ENCODE measurements at regions not wholly inside any gene's neighbourhood (a gene's known extent, or its start where the extent isn't known, plus 50 kb on each side); places are given as distances from the start of the nearest gene placed in this dataset.

- Histone ChIP-seq H3K36me3 (ENCODE audit: control insufficient read depth in 2 of 2, extremely low read depth in 1 of 2, insufficient read depth in 1 of 2, low read length in 1 of 2) (no peaks in the 10 kb centered on the region), H3K27me3 (replicated peaks in 1 of 2; ENCODE audit: control insufficient read depth in 2 of 2, extremely low read depth in 1 of 2, insufficient read depth in 2 of 2, low read length in 1 of 2) (peaks cover 0 to 18% of the 10 kb centered on the region in 2 experiments), H3K4me3 (ENCODE audit: control insufficient read depth in 1 of 2, extremely low read depth in 1 of 2, low read length in 1 of 2) (no peak overlapping the region), H3K27ac (ENCODE audit: low read length) (no peak overlapping the region), H3K4me1 (ENCODE audit: control insufficient read depth in 1 of 2, extremely low read depth in 1 of 2, insufficient read depth in 2 of 2, low read length in 2 of 2) (no peaks in the 10 kb centered on the region), H3K9me3 (no peaks in the 10 kb centered on the region)
- Mint-ChIP-seq H3K9me3 (no peaks in the 10 kb centered on the region), H3K27ac (no peak overlapping the region), H3K4me3 (no peak overlapping the region), H3K36me3 (no peaks in the 10 kb centered on the region), H3K27me3 (peaks cover 7 to 15% of the 10 kb centered on the region in 2 donors), H3K4me1 (peaks cover 2 to 5% (median 3%) of the 10 kb centered on the region in 3 donors)
- no CpG with 5 or more reads among the region's 2 CpGs for WGBS (ENCODE audit: insufficient coverage)
- ATAC-seq (replicated peaks in 1 of 4) (no peak), DNase-seq (no peak)
- CTCF ChIA-PET = no interaction called here
- POLR2A ChIA-PET = no interaction called here
Measured at GRCh38 chr17:73934696-73935095, 268.8 kb upstream of the RPL38 start.

GRCh38 chr17:73936908-73937627, 266.4 kb upstream of the RPL38 start:
- Mint-ChIP-seq H3K9me3 (no peaks in the 10 kb centered on the region), H3K4me1 (no peaks in the 10 kb centered on the region), H3K27me3 (peaks cover 7 to 21% of the 10 kb centered on the region in 2 donors), H3K4me3 (no peak overlapping the region), H3K36me3 (no peaks in the 10 kb centered on the region), H3K27ac (no peak overlapping the region)
- no peak for DNase-seq
- H3K4me3 ChIP-seq (ENCODE audit: control insufficient read depth in 1 of 2, extremely low read depth in 1 of 2, low read length in 1 of 2) = no peak overlapping the region
- 87% methylated on average over 3 of the region's 8 CpGs for WGBS (ENCODE audit: insufficient coverage)
- H3K27me3 ChIP-seq (replicated peaks in 1 of 2; ENCODE audit: control insufficient read depth in 2 of 2, extremely low read depth in 1 of 2, insufficient read depth in 2 of 2, low read length in 1 of 2) = peaks cover 0 to 17% of the 10 kb centered on the region in 2 experiments
- no peaks in the 10 kb centered on the region for H3K4me1 ChIP-seq (ENCODE audit: control insufficient read depth in 1 of 2, extremely low read depth in 1 of 2, insufficient read depth in 2 of 2, low read length in 2 of 2)
- no peak overlapping the region for H3K27ac ChIP-seq (ENCODE audit: low read length)
- H3K9me3 ChIP-seq = no peaks in the 10 kb centered on the region
- no peaks in the 10 kb centered on the region for H3K36me3 ChIP-seq (ENCODE audit: control insufficient read depth in 2 of 2, extremely low read depth in 1 of 2, insufficient read depth in 1 of 2, low read length in 1 of 2)
- CTCF ChIA-PET = no interaction called here
- POLR2A ChIA-PET = interaction anchor here in 1 of 2 donors (0.7 kb wide), 1 partner anchor 15 kb away, joined by 3 read pairs; no protein-coding TSS in a partner anchor
- ATAC-seq (replicated peaks in 1 of 4) = no peak

GRCh38 chr17:73938706-73939105, 264.8 kb upstream of the RPL38 start:
- Mint-ChIP-seq H3K36me3 (no peaks in the 10 kb centered on the region), H3K27me3 (peaks cover 3 to 15% of the 10 kb centered on the region in 2 donors), H3K27ac (no peak overlapping the region), H3K4me3 (no peak overlapping the region), H3K4me1 (no peaks in the 10 kb centered on the region), H3K9me3 (no peaks in the 10 kb centered on the region)
- ChIA-PET POLR2A (no interaction called here), CTCF (no interaction called here)
- no peak overlapping the region for H3K27ac ChIP-seq (ENCODE audit: low read length)
- H3K4me3 ChIP-seq (ENCODE audit: control insufficient read depth in 1 of 2, extremely low read depth in 1 of 2, low read length in 1 of 2) = no peak overlapping the region
- no peaks in the 10 kb centered on the region for H3K36me3 ChIP-seq (ENCODE audit: control insufficient read depth in 2 of 2, extremely low read depth in 1 of 2, insufficient read depth in 1 of 2, low read length in 1 of 2)
- DNase-seq (no peak), ATAC-seq (replicated peaks in 1 of 4) (no peak)
- 57% methylated on average over 1 of the region's 2 CpGs for WGBS (ENCODE audit: insufficient coverage)
- peaks cover 0 to 22% of the 10 kb centered on the region in 2 experiments for H3K27me3 ChIP-seq (replicated peaks in 1 of 2; ENCODE audit: control insufficient read depth in 2 of 2, extremely low read depth in 1 of 2, insufficient read depth in 2 of 2, low read length in 1 of 2)
- H3K4me1 ChIP-seq (ENCODE audit: control insufficient read depth in 1 of 2, extremely low read depth in 1 of 2, insufficient read depth in 2 of 2, low read length in 2 of 2) = no peaks in the 10 kb centered on the region
- H3K9me3 ChIP-seq = no peaks in the 10 kb centered on the region

- WGBS (ENCODE audit: insufficient coverage) = no CpG with 5 or more reads among the region's 8 CpGs
- CTCF ChIA-PET = no interaction called here
- POLR2A ChIA-PET = no interaction called here
- Mint-ChIP-seq H3K4me1 (no peaks in the 10 kb centered on the region), H3K27me3 (peaks cover 3 to 19% of the 10 kb centered on the region in 2 donors), H3K27ac (no peak overlapping the region), H3K36me3 (no peaks in the 10 kb centered on the region), H3K4me3 (no peak overlapping the region), H3K9me3 (no peaks in the 10 kb centered on the region)
- H3K4me1 ChIP-seq (ENCODE audit: control insufficient read depth in 1 of 2, extremely low read depth in 1 of 2, insufficient read depth in 2 of 2, low read length in 2 of 2) = no peaks in the 10 kb centered on the region
- DNase-seq (no peak), ATAC-seq (replicated peaks in 1 of 4) (no peak)
- H3K27me3 ChIP-seq (replicated peaks in 1 of 2; ENCODE audit: control insufficient read depth in 2 of 2, extremely low read depth in 1 of 2, insufficient read depth in 2 of 2, low read length in 1 of 2) = peaks cover 0 to 20% of the 10 kb centered on the region in 2 experiments
- H3K9me3 ChIP-seq = no peaks in the 10 kb centered on the region
- H3K4me3 ChIP-seq (ENCODE audit: control insufficient read depth in 1 of 2, extremely low read depth in 1 of 2, low read length in 1 of 2) = no peak overlapping the region
- no peak overlapping the region for H3K27ac ChIP-seq (ENCODE audit: low read length)
- no peaks in the 10 kb centered on the region for H3K36me3 ChIP-seq (ENCODE audit: control insufficient read depth in 2 of 2, extremely low read depth in 1 of 2, insufficient read depth in 1 of 2, low read length in 1 of 2)
Measured at GRCh38 chr17:73939806-73940205, 263.7 kb upstream of the RPL38 start.

GRCh38 chr17:73940511-73940910, 263.0 kb upstream of the RPL38 start:
- H3K36me3 Mint-ChIP-seq = no peaks in the 10 kb centered on the region
- no peaks in the 10 kb centered on the region for H3K9me3 Mint-ChIP-seq
- H3K27ac ChIP-seq (ENCODE audit: low read length) = no peak overlapping the region
- H3K27ac Mint-ChIP-seq = no peak overlapping the region
- DNase-seq (no peak), ATAC-seq (replicated peaks in 1 of 4) (no peak)
- POLR2A ChIA-PET = no interaction called here
- H3K27me3 Mint-ChIP-seq = peaks cover 3 to 20% of the 10 kb centered on the region in 2 donors
- 69% methylated on average over 2 of the region's 3 CpGs for WGBS (ENCODE audit: insufficient coverage)
- H3K4me3 Mint-ChIP-seq = no peak overlapping the region
- H3K4me3 ChIP-seq (ENCODE audit: control insufficient read depth in 1 of 2, extremely low read depth in 1 of 2, low read length in 1 of 2) = no peak overlapping the region
- H3K36me3 ChIP-seq (ENCODE audit: control insufficient read depth in 2 of 2, extremely low read depth in 1 of 2, insufficient read depth in 1 of 2, low read length in 1 of 2) = no peaks in the 10 kb centered on the region
- no peaks in the 10 kb centered on the region for H3K4me1 ChIP-seq (ENCODE audit: control insufficient read depth in 1 of 2, extremely low read depth in 1 of 2, insufficient read depth in 2 of 2, low read length in 2 of 2)
- no peaks in the 10 kb centered on the region for H3K9me3 ChIP-seq
- H3K4me1 Mint-ChIP-seq = no peaks in the 10 kb centered on the region
- peaks cover 0 to 20% of the 10 kb centered on the region in 2 experiments for H3K27me3 ChIP-seq (replicated peaks in 1 of 2; ENCODE audit: control insufficient read depth in 2 of 2, extremely low read depth in 1 of 2, insufficient read depth in 2 of 2, low read length in 1 of 2)
- CTCF ChIA-PET = no interaction called here

- CTCF ChIA-PET = no interaction called here
Measured at GRCh38 chr17:73941919-73942530, 261.5 kb upstream of the RPL38 start.

More at GRCh38 chr17:73941919-73942530, 261.5 kb upstream of the RPL38 start:
- Mint-ChIP-seq H3K9me3 (no peaks in the 10 kb centered on the region), H3K36me3 (no peaks in the 10 kb centered on the region), H3K27me3 (peaks cover 2 to 18% of the 10 kb centered on the region in 2 donors), H3K4me1 (no peaks in the 10 kb centered on the region), H3K4me3 (no peak overlapping the region), H3K27ac (no peak overlapping the region)
- DNase-seq (no peak), ATAC-seq (replicated peaks in 1 of 4) (no peak)
- Histone ChIP-seq H3K36me3 (ENCODE audit: control insufficient read depth in 2 of 2, extremely low read depth in 1 of 2, insufficient read depth in 1 of 2, low read length in 1 of 2) (no peaks in the 10 kb centered on the region), H3K4me1 (ENCODE audit: control insufficient read depth in 1 of 2, extremely low read depth in 1 of 2, insufficient read depth in 2 of 2, low read length in 2 of 2) (no peaks in the 10 kb centered on the region), H3K4me3 (ENCODE audit: control insufficient read depth in 1 of 2, extremely low read depth in 1 of 2, low read length in 1 of 2) (no peak overlapping the region), H3K9me3 (no peaks in the 10 kb centered on the region), H3K27me3 (replicated peaks in 1 of 2; ENCODE audit: control insufficient read depth in 2 of 2, extremely low read depth in 1 of 2, insufficient read depth in 2 of 2, low read length in 1 of 2) (peaks cover 0 to 24% of the 10 kb centered on the region in 2 experiments), H3K27ac (ENCODE audit: low read length) (no peak overlapping the region)
- WGBS (ENCODE audit: insufficient coverage) = 80% methylated on average over 1 of the region's 3 CpGs
- POLR2A ChIA-PET = no interaction called here
